GM18907 (cell line): ENCODE measurements at regions not wholly inside any gene's neighbourhood (a gene's known extent, or its start where the extent isn't known, plus 50 kb on each side); places are given as distances from the start of the nearest gene placed in this dataset.
"Not testable (repeated sequence)": the region's sequence is repeated elsewhere in the genome, so short reads cannot be mapped to it uniquely, and the experiment has no call there.

Experiments used
- ATAC-seq: cut with Tn5 transposase; IDR thresholded peaks from one replicate; pipeline ENCODE4 v1.9.1; 2021; ENCODE audit warnings: mild to moderate bottlenecking, moderate library complexity; ENCODE audit not compliant: unreplicated experiment

- ATAC-seq: no peak
Measured at GRCh38 chr11:130526846-130527245, 78.4 kb downstream of the ADAMTS15 start.

- ATAC-seq: no peak
Measured at GRCh38 chr11:130527636-130528297, 79.3 kb downstream of the ADAMTS15 start.

- ATAC-seq: no peak
Measured at GRCh38 chr11:130528298-130529261, 80.1 kb downstream of the ADAMTS15 start.

GRCh38 chr11:130529366-130529765 lies 80.9 kb downstream of the ADAMTS15 start:
- no peak for ATAC-seq

GRCh38 chr11:130531061-130531460 lies 82.6 kb downstream of the ADAMTS15 start:
- ATAC-seq: no peak

- no peak for ATAC-seq
Measured at GRCh38 chr11:130533113-130533798, 84.8 kb downstream of the ADAMTS15 start.

GRCh38 chr11:130533871-130534270 lies 85.4 kb downstream of the ADAMTS15 start:
- no peak for ATAC-seq

- ATAC-seq: no peak
Measured at GRCh38 chr11:130534551-130534950, 86.1 kb downstream of the ADAMTS15 start.

- no peak for ATAC-seq
Measured at GRCh38 chr11:130535520-130535919, 87.1 kb downstream of the ADAMTS15 start.

- ATAC-seq: no peak
Measured at GRCh38 chr11:130536106-130537040, 87.9 kb downstream of the ADAMTS15 start.

- not testable (repeated sequence) for ATAC-seq
Measured at GRCh38 chr11:130539680-130540079, 91.2 kb downstream of the ADAMTS15 start.

GRCh38 chr11:130544266-130544665 lies 95.8 kb downstream of the ADAMTS15 start:
- ATAC-seq: no peak

- ATAC-seq: no peak
Measured at GRCh38 chr11:130545449-130546072, 97.1 kb downstream of the ADAMTS15 start.

GRCh38 chr11:130546438-130546837 lies 98.0 kb downstream of the ADAMTS15 start:
- no peak for ATAC-seq

GRCh38 chr11:130546901-130547694 lies 98.7 kb downstream of the ADAMTS15 start:
- ATAC-seq: no peak

GRCh38 chr11:130547761-130548490 lies 99.5 kb downstream of the ADAMTS15 start:
- no peak for ATAC-seq

- ATAC-seq: no peak
Measured at GRCh38 chr11:130548491-130548833, 100.0 kb downstream of the ADAMTS15 start.

- ATAC-seq: no peak
Measured at GRCh38 chr11:130549393-130549999, 101.1 kb downstream of the ADAMTS15 start.
